WI38 (cell line): ENCODE measurements at regions not wholly inside any gene's neighbourhood (a gene's known extent, or its start where the extent isn't known, plus 50 kb on each side); places are given as distances from the start of the nearest gene placed in this dataset.

ENCODE experiments used
- H3K4me3 ChIP-seq: 2 replicates; pipeline ENCODE4 v1.5.1; 2011; ENCODE audit warnings: low read depth, mild to moderate bottlenecking, control low read depth, low read length
- CTCF ChIP-seq: IDR thresholded peaks from 2 replicates; pipeline ENCODE4 v1.5.1; 2012; ENCODE audit warnings: low read depth, mild to moderate bottlenecking, control low read depth, low read length

GRCh38 chr4:180949424-180950213 lies 1293.6 kb upstream of the TENM3 start:
- TF ChIP-seq CTCF: no peak
- no peak overlapping the region for H3K4me3 ChIP-seq

- no peak for TF ChIP-seq CTCF
- no peak overlapping the region for H3K4me3 ChIP-seq
Observed at GRCh38 chr4:180950377-180950776, 1292.8 kb upstream of the TENM3 start.

GRCh38 chr4:180951312-180951711 lies 1291.9 kb upstream of the TENM3 start:
- no peak for TF ChIP-seq CTCF
- H3K4me3 ChIP-seq: no peak overlapping the region

GRCh38 chr4:180953572-180953971 lies 1289.6 kb upstream of the TENM3 start:
- TF ChIP-seq CTCF: no peak

GRCh38 chr4:180960743-180961401 lies 1282.3 kb upstream of the TENM3 start:
- TF ChIP-seq CTCF: no peak
- H3K4me3 ChIP-seq: no peak overlapping the region

More at GRCh38 chr4:180953572-180953971, 1289.6 kb upstream of the TENM3 start:
- H3K4me3 ChIP-seq: no peak overlapping the region

- H3K4me3 ChIP-seq: no peak overlapping the region
- no peak for TF ChIP-seq CTCF
Observed at GRCh38 chr4:180962268-180962667, 1280.9 kb upstream of the TENM3 start.

GRCh38 chr4:180966312-180966711 lies 1276.9 kb upstream of the TENM3 start:
- no peak for TF ChIP-seq CTCF
- no peak overlapping the region for H3K4me3 ChIP-seq
